H9 (cell line): ENCODE measurements at regions not wholly inside any gene's neighbourhood (a gene's known extent, or its start where the extent isn't known, plus 50 kb on each side); places are given as distances from the start of the nearest gene placed in this dataset.

Experiments
- DNase-seq: peaks from one replicate; pipeline ENCODE4 v3.0.0-alpha.2; 2017
- H2AFZ ChIP-seq: one replicate; pipeline ENCODE4 v1.6.1; 2013; ENCODE audit warnings: mild to moderate bottlenecking, low read length, control low read depth, moderate library complexity
- H2AK5ac ChIP-seq: 2 replicates; pipeline ENCODE4 v1.6.1; 2013; ENCODE audit warnings: low read length, control low read depth, mixed read lengths; ENCODE audit not compliant: insufficient read length
- H2BK120ac ChIP-seq: one replicate; pipeline ENCODE4 v1.6.1; 2013; ENCODE audit warnings: low read depth, mild to moderate bottlenecking, low read length, control low read depth, inconsistent platforms; ENCODE audit not compliant: poor library complexity, severe bottlenecking
- H2BK12ac ChIP-seq: 2 replicates; pipeline ENCODE4 v1.6.1; 2013; ENCODE audit warnings: low read length, control low read depth, mixed read lengths, low read depth; ENCODE audit not compliant: insufficient read length
- H2BK15ac ChIP-seq: 2 replicates; pipeline ENCODE4 v1.6.1; 2013; ENCODE audit warnings: low read depth, low read length, control low read depth
- H2BK20ac ChIP-seq: one replicate; pipeline ENCODE4 v1.6.1; 2013; ENCODE audit warnings: low read depth, mild to moderate bottlenecking, low read length, control low read depth, inconsistent platforms; ENCODE audit not compliant: poor library complexity, severe bottlenecking
- H2BK5ac ChIP-seq: 2 replicates; pipeline ENCODE4 v1.6.1; 2013; ENCODE audit warnings: low read length, control low read depth, mixed read lengths; ENCODE audit not compliant: insufficient read length
- H3K14ac ChIP-seq: 2 replicates; pipeline ENCODE4 v1.6.1; 2013; ENCODE audit warnings: low read length, control low read depth; ENCODE audit not compliant: insufficient read depth
- H3K18ac ChIP-seq: 2 replicates; pipeline ENCODE4 v1.6.1; 2013; ENCODE audit warnings: low read depth, mild to moderate bottlenecking, mixed read lengths, low read length, control low read depth; ENCODE audit not compliant: insufficient read length
- H3K23ac ChIP-seq: 2 replicates; pipeline ENCODE4 v1.6.1; 2013; ENCODE audit warnings: low read length, control low read depth, mixed read lengths, low read depth; ENCODE audit not compliant: insufficient read length
- H3K23me2 ChIP-seq: 2 replicates; pipeline ENCODE4 v1.6.1; 2013; ENCODE audit warnings: low read depth, mild to moderate bottlenecking, mixed read lengths, low read length, control low read depth; ENCODE audit not compliant: insufficient read length, poor library complexity, severe bottlenecking
- H3K27ac ChIP-seq: 2 replicates; pipeline ENCODE4 v1.5.1; 2013; ENCODE audit warnings: low read length, control low read depth, mixed read lengths, low read depth; ENCODE audit not compliant: insufficient read length
- H3K27me3 ChIP-seq: 2 replicates; pipeline ENCODE4 v1.6.1; 2013; ENCODE audit warnings: low read length, control low read depth, inconsistent platforms; ENCODE audit not compliant: insufficient read depth
- H3K4ac ChIP-seq: 2 replicates; pipeline ENCODE4 v1.6.1; 2013; ENCODE audit warnings: low read depth, mild to moderate bottlenecking, control low read depth, inconsistent platforms, low read length, moderate library complexity
- H3K4me1 ChIP-seq: 2 replicates; pipeline ENCODE4 v1.6.1; 2013; ENCODE audit warnings: low read length, control low read depth, inconsistent platforms; ENCODE audit not compliant: insufficient read depth
- H3K4me2 ChIP-seq: 2 replicates; pipeline ENCODE4 v1.6.1; 2013; ENCODE audit warnings: low read length, control low read depth, mixed read lengths; ENCODE audit not compliant: insufficient read length, insufficient read depth
- H3K56ac ChIP-seq: 2 replicates; pipeline ENCODE4 v1.6.1; 2013; ENCODE audit warnings: low read depth, mild to moderate bottlenecking, mixed read lengths, low read length, control low read depth; ENCODE audit not compliant: insufficient read length
- H3K79me1 ChIP-seq: 2 replicates; pipeline ENCODE4 v1.6.1; 2013; ENCODE audit warnings: low read depth, mild to moderate bottlenecking, moderate library complexity, low read length, control low read depth, inconsistent platforms; ENCODE audit not compliant: insufficient read depth, poor library complexity, severe bottlenecking
- H3K79me2 ChIP-seq: 2 replicates; pipeline ENCODE4 v1.6.1; 2013; ENCODE audit warnings: low read length, control low read depth, inconsistent platforms; ENCODE audit not compliant: insufficient read depth
- H3K9ac ChIP-seq: 2 replicates; pipeline ENCODE4 v1.6.1; 2013; ENCODE audit warnings: low read length, control low read depth, mixed read lengths; ENCODE audit not compliant: insufficient read length; ENCODE audit errors: extremely low read depth
- H3K9me3 ChIP-seq: one replicate; pipeline ENCODE4 v1.6.1; 2013; ENCODE audit warnings: low read depth, low read length, inconsistent platforms; ENCODE audit not compliant: control insufficient read depth
- H3T11ph ChIP-seq: one replicate; pipeline ENCODE4 v1.6.1; 2013; ENCODE audit warnings: mild to moderate bottlenecking, low read length, control low read depth, inconsistent platforms
- H4K20me1 ChIP-seq: one replicate; pipeline ENCODE4 v1.6.1; 2013; ENCODE audit not compliant: control insufficient read depth, insufficient read length, insufficient read depth
- H4K5ac ChIP-seq: 2 replicates; pipeline ENCODE4 v1.6.1; 2013; ENCODE audit warnings: low read depth, mild to moderate bottlenecking, mixed read lengths, low read length, control low read depth; ENCODE audit not compliant: insufficient read length
- H4K8ac ChIP-seq: replicated peaks from 2 replicates; pipeline ENCODE4 v1.6.1; 2013; ENCODE audit warnings: low read length, control low read depth, mixed read lengths, low read depth; ENCODE audit not compliant: insufficient read length
- H4K91ac ChIP-seq: 2 replicates; pipeline ENCODE4 v1.6.1; 2013; ENCODE audit warnings: low read depth, mild to moderate bottlenecking, moderate library complexity, mixed read lengths, low read length, control low read depth; ENCODE audit not compliant: insufficient read length
- H3K27ac Mint-ChIP-seq, 3 experiments: 2 replicates in 2 of 3; 3 replicates in 1 of 3; pipeline ENCODE4 v1.8.0; 2020 to 2021; ENCODE audit warnings: mixed read lengths in 3 of 3, mild to moderate bottlenecking in 1 of 3, moderate library complexity in 1 of 3
- H3K27me3 Mint-ChIP-seq: 2 replicates; pipeline ENCODE4 v1.8.0; 2021; ENCODE audit warnings: low read depth, mild to moderate bottlenecking, moderate library complexity, mixed read lengths
- H3K36me3 Mint-ChIP-seq, 3 experiments: 2 replicates in 2 of 3; 3 replicates in 1 of 3; pipeline ENCODE4 v1.8.0; 2020 to 2021; ENCODE audit warnings: low read depth in 3 of 3, mixed read lengths in 3 of 3; ENCODE audit not compliant: insufficient read depth in 1 of 3
- H3K4me1 Mint-ChIP-seq, 2 experiments: 2 replicates each; pipeline ENCODE4 v1.8.0; 2020; ENCODE audit warnings: mixed read lengths in 2 of 2
- H3K4me3 Mint-ChIP-seq, 2 experiments: 2 replicates in 1 of 2; 3 replicates in 1 of 2; pipeline ENCODE4 v1.8.0; 2020 to 2021; ENCODE audit warnings: mild to moderate bottlenecking in 2 of 2, mixed read lengths in 2 of 2, moderate library complexity in 1 of 2
- H3K9me3 Mint-ChIP-seq, 2 experiments: 2 replicates in 1 of 2; 3 replicates in 1 of 2; pipeline ENCODE4 v1.8.0; 2020; ENCODE audit warnings: mild to moderate bottlenecking in 2 of 2, mixed read lengths in 2 of 2, moderate library complexity in 1 of 2
- WGBS: extraction: QIAGEN DNeasy Blood & Tissue Kit; methylation state at CpG from one replicate; pipeline ENCODE4 v1.1.7; 2013; ENCODE audit warnings: missing lambda C conversion rate, low lambda C conversion rate, mixed read lengths; ENCODE audit not compliant: insufficient read length; ENCODE audit errors: extremely low coverage; 5-methylcytosine and 5-hydroxymethylcytosine counted together
- TF ChIP-seq, protein P1 (sequence below): fragments of 200-600 bp; sonication (generic); conservative IDR thresholded peaks from 3 replicates; pipeline ENCODE4 v1.8.0; 2021; ENCODE audit warnings: antibody characterized with exemption, mild to moderate bottlenecking

GRCh38 chr18:22752014-22752413 is 181.1 kb upstream of the RBBP8 start:
- 0 out of 2 replicates have a peak, but pooled peaks cover 6% of the 10 kb centered on the region for H3K27me3 Mint-ChIP-seq

More at GRCh38 chr18:22752014-22752413, 181.1 kb upstream of the RBBP8 start:
- H3K27me3 ChIP-seq, result no peaks in the 10 kb centered on the region
- no peak overlapping the region for H3K9ac ChIP-seq
- no peaks in the 10 kb centered on the region for H4K20me1 ChIP-seq
- peaks cover 0 to 7% of the 10 kb centered on the region in 2 experiments; a peak in 3 of 5 replicates for H3K9me3 Mint-ChIP-seq
- TF ChIP-seq, protein P1, sequence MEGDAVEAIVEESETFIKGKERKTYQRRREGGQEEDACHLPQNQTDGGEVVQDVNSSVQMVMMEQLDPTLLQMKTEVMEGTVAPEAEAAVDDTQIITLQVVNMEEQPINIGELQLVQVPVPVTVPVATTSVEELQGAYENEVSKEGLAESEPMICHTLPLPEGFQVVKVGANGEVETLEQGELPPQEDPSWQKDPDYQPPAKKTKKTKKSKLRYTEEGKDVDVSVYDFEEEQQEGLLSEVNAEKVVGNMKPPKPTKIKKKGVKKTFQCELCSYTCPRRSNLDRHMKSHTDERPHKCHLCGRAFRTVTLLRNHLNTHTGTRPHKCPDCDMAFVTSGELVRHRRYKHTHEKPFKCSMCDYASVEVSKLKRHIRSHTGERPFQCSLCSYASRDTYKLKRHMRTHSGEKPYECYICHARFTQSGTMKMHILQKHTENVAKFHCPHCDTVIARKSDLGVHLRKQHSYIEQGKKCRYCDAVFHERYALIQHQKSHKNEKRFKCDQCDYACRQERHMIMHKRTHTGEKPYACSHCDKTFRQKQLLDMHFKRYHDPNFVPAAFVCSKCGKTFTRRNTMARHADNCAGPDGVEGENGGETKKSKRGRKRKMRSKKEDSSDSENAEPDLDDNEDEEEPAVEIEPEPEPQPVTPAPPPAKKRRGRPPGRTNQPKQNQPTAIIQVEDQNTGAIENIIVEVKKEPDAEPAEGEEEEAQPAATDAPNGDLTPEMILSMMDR, result no peak
- H3K4ac ChIP-seq, result no peak overlapping the region
- no peak overlapping the region for H2BK12ac ChIP-seq
- no peak overlapping the region for H2BK15ac ChIP-seq
- H3K4me1 ChIP-seq, result no peaks in the 10 kb centered on the region
- no peaks in the 10 kb centered on the region for H3K23me2 ChIP-seq
- no peak overlapping the region for H3K56ac ChIP-seq
- H2AFZ ChIP-seq, result no peak overlapping the region
- no peak overlapping the region for H2BK20ac ChIP-seq
- no peak overlapping the region for H4K91ac ChIP-seq
- no peak overlapping the region for H3K4me3 Mint-ChIP-seq
- no peak overlapping the region for H2BK5ac ChIP-seq
- H3K9me3 ChIP-seq, result no peaks in the 10 kb centered on the region
- peaks cover 13% of the 10 kb centered on the region in 2 experiments for H3K4me1 Mint-ChIP-seq
- H3K27ac ChIP-seq, result no peak overlapping the region
- no peak overlapping the region for H2AK5ac ChIP-seq
- no peak overlapping the region for H4K8ac ChIP-seq
- H3K14ac ChIP-seq, result no peak overlapping the region
- H3K27ac Mint-ChIP-seq, result peak overlapping the region in 1 of 3 experiments; percentile 65; a peak in 1 of 7 replicates
- H3K36me3 Mint-ChIP-seq, result peaks cover 0 to 4% (median 0%) of the 10 kb centered on the region in 3 experiments; a peak in 4 of 7 replicates
- H2BK120ac ChIP-seq, result no peak overlapping the region
- no peaks in the 10 kb centered on the region for H3K79me1 ChIP-seq
- H3T11ph ChIP-seq, result no peak overlapping the region
- no peaks in the 10 kb centered on the region for H3K79me2 ChIP-seq
- no peak overlapping the region for H4K5ac ChIP-seq
- no peak overlapping the region for H3K18ac ChIP-seq
- H3K23ac ChIP-seq, result no peak overlapping the region
- DNase-seq, result no peak
- H3K4me2 ChIP-seq, result no peak overlapping the region
- no CpG with 5 or more reads among the region's 2 CpGs for WGBS
